ENCODE measurements at regions not wholly inside any gene's neighbourhood (a gene's known extent, or its start where the extent isn't known, plus 50 kb on each side); places are given as distances from the start of the nearest gene placed in this dataset.

DNA sequence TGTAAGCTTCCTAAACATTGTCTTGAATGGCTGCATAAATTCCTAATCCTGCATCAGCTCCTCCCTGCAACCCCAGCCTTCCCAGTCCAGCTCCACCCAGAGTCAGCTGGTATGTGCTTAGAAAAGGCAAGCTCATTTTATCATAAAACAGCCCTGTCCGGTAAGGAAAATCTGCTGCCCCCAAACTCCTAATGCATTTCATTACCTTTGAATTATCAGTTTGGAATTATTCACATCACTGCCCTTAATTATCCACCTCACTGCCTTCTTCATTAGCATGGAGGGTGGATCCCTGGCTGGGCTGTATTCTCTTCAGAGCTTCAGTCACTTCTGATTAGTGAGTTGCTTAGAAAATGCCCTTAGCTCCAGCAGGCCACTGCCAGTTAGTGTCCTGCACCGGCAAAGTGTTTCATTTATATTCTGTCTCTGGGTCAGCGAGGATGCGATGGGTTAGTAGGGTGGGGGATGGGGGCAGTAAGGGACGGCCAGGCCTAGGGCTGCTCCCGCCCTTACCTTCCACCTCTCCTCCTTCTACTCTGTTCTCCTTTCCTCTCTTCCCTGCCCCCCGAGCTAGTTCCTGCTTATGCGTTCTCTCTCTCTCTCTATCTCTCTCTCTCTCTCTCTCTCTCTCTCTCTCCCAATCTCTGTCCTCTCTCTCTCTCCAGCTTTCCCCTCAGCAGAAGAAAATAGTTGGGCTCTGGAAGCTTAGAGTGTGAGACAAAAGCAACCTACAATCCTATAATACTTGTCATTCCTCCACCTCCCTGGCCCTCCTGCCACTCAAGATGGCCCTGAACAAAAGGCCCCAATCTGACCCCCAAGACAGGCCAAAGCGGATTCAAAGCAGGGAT lies 174.8 kb upstream of the KLF3 start (continued):
- TF ChIP-seq, protein P1, sequence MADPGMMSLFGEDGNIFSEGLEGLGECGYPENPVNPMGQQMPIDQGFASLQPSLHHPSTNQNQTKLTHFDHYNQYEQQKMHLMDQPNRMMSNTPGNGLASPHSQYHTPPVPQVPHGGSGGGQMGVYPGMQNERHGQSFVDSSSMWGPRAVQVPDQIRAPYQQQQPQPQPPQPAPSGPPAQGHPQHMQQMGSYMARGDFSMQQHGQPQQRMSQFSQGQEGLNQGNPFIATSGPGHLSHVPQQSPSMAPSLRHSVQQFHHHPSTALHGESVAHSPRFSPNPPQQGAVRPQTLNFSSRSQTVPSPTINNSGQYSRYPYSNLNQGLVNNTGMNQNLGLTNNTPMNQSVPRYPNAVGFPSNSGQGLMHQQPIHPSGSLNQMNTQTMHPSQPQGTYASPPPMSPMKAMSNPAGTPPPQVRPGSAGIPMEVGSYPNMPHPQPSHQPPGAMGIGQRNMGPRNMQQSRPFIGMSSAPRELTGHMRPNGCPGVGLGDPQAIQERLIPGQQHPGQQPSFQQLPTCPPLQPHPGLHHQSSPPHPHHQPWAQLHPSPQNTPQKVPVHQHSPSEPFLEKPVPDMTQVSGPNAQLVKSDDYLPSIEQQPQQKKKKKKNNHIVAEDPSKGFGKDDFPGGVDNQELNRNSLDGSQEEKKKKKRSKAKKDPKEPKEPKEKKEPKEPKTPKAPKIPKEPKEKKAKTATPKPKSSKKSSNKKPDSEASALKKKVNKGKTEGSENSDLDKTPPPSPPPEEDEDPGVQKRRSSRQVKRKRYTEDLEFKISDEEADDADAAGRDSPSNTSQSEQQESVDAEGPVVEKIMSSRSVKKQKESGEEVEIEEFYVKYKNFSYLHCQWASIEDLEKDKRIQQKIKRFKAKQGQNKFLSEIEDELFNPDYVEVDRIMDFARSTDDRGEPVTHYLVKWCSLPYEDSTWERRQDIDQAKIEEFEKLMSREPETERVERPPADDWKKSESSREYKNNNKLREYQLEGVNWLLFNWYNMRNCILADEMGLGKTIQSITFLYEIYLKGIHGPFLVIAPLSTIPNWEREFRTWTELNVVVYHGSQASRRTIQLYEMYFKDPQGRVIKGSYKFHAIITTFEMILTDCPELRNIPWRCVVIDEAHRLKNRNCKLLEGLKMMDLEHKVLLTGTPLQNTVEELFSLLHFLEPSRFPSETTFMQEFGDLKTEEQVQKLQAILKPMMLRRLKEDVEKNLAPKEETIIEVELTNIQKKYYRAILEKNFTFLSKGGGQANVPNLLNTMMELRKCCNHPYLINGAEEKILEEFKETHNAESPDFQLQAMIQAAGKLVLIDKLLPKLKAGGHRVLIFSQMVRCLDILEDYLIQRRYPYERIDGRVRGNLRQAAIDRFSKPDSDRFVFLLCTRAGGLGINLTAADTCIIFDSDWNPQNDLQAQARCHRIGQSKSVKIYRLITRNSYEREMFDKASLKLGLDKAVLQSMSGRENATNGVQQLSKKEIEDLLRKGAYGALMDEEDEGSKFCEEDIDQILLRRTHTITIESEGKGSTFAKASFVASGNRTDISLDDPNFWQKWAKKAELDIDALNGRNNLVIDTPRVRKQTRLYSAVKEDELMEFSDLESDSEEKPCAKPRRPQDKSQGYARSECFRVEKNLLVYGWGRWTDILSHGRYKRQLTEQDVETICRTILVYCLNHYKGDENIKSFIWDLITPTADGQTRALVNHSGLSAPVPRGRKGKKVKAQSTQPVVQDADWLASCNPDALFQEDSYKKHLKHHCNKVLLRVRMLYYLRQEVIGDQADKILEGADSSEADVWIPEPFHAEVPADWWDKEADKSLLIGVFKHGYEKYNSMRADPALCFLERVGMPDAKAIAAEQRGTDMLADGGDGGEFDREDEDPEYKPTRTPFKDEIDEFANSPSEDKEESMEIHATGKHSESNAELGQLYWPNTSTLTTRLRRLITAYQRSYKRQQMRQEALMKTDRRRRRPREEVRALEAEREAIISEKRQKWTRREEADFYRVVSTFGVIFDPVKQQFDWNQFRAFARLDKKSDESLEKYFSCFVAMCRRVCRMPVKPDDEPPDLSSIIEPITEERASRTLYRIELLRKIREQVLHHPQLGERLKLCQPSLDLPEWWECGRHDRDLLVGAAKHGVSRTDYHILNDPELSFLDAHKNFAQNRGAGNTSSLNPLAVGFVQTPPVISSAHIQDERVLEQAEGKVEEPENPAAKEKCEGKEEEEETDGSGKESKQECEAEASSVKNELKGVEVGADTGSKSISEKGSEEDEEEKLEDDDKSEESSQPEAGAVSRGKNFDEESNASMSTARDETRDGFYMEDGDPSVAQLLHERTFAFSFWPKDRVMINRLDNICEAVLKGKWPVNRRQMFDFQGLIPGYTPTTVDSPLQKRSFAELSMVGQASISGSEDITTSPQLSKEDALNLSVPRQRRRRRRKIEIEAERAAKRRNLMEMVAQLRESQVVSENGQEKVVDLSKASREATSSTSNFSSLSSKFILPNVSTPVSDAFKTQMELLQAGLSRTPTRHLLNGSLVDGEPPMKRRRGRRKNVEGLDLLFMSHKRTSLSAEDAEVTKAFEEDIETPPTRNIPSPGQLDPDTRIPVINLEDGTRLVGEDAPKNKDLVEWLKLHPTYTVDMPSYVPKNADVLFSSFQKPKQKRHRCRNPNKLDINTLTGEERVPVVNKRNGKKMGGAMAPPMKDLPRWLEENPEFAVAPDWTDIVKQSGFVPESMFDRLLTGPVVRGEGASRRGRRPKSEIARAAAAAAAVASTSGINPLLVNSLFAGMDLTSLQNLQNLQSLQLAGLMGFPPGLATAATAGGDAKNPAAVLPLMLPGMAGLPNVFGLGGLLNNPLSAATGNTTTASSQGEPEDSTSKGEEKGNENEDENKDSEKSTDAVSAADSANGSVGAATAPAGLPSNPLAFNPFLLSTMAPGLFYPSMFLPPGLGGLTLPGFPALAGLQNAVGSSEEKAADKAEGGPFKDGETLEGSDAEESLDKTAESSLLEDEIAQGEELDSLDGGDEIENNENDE (IDR thresholded peaks at IDR 0.05; ENCODE audit: insufficient replicate concordance, low read length), result no peak
- TF ChIP-seq NANOG (IDR thresholded peaks at IDR 0.05; ENCODE audit: insufficient read depth, low read depth, low read length, poor library complexity, severe bottlenecking), result no peak
- TF ChIP-seq SP2 (IDR thresholded peaks at IDR 0.05; ENCODE audit: low read length), result no peak
- no peak for TF ChIP-seq CTBP2 (IDR thresholded peaks at IDR 0.05; ENCODE audit: borderline replicate concordance, insufficient read depth, insufficient read length, low read length)
- no peak for TF ChIP-seq HDAC6 (IDR thresholded peaks at IDR 0.05; ENCODE audit: low read depth, low read length)
- no peak for TF ChIP-seq EZH2 (IDR thresholded peaks at IDR 0.05; ENCODE audit: low read depth, low read length, severe bottlenecking)
- no peak for TF ChIP-seq TCF12 (IDR thresholded peaks at IDR 0.05; ENCODE audit: low read depth, low read length)
- TF ChIP-seq ZNF274 (IDR thresholded peaks at IDR 0.05; ENCODE audit: borderline replicate concordance, extremely low read depth, low read length), result no peak
- peak; percentile 89; the same call in 1 of the 2 replicates for TF ChIP-seq RBBP5 (IDR thresholded peaks at IDR 0.05; ENCODE audit: borderline replicate concordance, low read depth, low read length)
- TF ChIP-seq SIRT6 (IDR thresholded peaks at IDR 0.05; ENCODE audit: low read length), result no peak
